NCI-H2227 treated with DMSO at 0.1 percent for 48 hours (cell line): ENCODE measurements at regions not wholly inside any gene's neighbourhood (a gene's known extent, or its start where the extent isn't known, plus 50 kb on each side); places are given as distances from the start of the nearest gene placed in this dataset.
"Not testable (repeated sequence)": the region's sequence is repeated elsewhere in the genome, so short reads cannot be mapped to it uniquely, and the experiment has no call there.

Experiments
- DNase-seq: peaks from one replicate; lab custom pipeline; 2025; lab: John Stamatoyannopoulos, UW

DNA sequence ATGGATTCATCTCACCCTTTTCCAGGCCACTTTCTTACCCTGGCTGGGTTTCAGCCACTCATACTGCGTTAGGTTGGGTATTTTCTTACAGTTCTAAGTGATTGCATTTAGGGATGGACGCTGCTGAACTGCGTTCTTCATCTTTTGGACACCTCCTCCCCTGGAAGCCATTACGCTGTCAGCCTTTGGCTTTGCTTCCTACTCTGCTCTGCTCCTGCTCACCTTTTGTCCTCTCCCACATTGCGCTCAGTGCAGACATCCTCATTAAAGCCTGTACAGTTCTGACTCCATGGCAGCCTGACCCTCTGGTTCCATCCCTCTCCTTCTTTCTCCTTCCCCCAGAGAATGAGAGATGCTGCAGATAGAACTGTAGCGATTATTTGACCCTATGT lies 108.9 kb downstream of the SRGAP2 start:
- DNase-seq, result not testable (repeated sequence)

- not testable (repeated sequence) for DNase-seq
Measured at GRCh38 chr1:206314951-206315636, 111.8 kb downstream of the SRGAP2 start.

DNA sequence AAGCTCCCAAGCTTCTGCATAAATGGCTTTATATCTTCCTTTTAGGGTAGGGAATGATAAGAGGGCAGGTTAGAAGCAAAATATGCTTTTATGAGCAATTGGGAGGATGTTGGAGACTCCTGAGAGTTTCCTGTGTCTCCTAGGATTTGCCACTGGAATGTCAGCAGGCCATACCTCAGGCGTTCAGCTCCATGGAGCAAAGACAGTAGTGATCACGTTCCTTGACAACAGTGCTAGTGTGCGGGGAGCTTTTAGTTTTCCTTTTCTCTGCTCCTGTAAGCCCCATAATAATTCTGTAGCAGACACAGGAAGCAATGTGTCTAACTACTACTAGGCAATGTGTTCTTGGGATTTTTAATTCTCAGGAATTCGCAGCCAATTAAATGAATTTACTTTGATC lies 113.6 kb downstream of the SRGAP2 start:
- DNase-seq, result not testable (repeated sequence)

DNA sequence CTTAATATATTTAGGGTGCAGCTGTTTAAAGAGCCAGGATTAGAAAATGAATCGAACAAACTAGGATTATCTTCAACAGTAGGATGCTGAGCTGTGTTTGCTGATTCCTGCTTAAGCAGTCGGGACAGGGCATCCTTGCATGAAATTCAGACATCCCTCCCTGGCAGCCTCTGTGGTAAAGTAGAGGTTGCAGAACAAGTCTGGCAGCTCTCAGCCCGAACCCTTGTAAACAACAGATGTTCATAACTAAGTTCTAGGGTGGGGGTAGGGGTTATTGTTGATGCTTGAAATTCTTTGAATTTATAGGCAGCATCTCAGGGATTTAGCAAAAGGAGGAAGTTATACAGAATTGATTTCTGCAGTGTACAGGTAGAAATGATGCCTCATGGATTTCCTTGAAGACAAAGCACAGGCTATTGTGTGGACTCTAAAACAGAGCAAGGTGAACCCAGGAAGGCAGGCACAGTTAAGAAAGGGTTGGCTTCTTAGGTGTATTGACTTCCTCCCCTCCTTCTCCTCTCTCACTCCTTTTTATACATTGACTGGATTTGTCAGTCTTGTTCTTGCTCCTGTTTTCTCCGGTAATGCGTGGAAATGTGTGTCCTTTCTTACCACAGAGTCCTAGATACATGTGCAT lies 114.7 kb downstream of the SRGAP2 start:
- not testable (repeated sequence) for DNase-seq

DNA sequence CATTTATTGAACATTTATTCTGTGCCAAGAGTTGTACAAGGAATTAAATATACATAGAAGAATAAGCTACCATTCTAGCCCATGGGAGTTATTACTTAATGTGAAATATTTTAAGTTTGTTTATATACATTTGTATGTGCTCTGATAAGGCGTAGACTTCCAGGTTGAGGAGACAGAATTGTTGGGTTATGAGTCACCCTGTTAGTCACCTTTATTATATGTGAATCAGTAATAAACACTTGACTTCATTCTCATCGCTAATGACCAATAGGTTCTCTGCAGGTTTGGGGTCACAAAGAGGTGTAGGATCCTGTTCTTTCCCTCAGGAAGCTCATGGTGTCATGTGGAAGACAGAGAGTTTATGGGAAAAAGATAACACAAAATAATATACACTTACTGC lies 116.9 kb downstream of the SRGAP2 start:
- DNase-seq, result not testable (repeated sequence)

DNA sequence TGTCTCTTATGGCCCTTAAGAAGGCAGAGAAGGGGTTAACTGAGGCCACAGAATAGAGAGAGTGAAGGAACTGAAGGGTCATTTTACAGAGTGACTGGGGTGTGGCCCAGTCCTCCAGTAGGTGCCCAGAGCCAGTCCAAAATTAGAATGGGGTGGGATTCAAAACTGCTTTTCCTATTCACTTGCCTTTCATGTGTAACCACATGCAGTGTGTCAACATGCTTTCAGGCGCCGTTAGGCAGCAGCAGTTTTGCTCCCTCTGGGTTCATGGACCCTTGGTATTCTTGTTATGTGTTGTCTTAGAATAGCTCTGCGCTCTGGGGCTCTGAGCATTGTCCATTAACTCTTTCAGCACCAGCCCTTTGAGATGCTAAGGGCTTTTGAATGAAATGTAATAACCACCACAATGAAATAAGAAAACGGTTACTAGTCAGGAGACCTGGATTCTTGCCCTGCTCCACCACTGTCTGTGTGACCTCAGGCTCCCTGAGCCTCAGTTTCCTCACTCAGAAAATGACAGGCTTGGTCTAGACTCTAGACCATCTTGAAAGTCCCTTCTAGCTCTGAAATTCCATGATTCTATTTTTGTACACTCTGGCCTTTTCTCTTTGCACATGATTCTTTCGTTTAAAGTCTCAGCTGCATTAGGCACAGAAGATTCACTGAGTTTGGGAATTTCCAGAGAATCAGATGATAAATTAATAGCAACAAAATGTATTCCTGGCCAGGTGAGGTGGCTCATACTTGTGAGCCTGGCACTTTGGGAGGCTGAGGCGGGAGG lies 123.0 kb downstream of the SRGAP2 start:
- DNase-seq, result not testable (repeated sequence)

DNA sequence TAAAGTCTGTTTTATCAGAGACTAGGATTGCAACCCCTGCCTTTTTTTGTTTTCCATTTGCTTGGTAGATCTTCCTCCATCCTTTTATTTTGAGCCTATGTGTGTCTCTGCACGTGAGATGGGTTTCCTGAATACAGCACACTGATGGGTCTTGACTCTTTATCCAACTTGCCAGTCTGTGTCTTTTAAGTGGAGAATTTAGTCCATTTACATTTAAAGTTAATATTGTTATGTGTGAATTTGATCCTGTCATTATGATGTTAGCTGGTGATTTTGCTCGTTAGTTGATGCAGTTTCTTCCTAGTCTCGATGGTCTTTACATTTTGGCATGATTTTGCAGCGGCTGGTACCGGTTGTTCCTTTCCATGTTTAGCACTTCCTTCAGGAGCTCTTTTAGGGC lies 128.3 kb downstream of the SRGAP2 start:
- not testable (repeated sequence) for DNase-seq

DNA sequence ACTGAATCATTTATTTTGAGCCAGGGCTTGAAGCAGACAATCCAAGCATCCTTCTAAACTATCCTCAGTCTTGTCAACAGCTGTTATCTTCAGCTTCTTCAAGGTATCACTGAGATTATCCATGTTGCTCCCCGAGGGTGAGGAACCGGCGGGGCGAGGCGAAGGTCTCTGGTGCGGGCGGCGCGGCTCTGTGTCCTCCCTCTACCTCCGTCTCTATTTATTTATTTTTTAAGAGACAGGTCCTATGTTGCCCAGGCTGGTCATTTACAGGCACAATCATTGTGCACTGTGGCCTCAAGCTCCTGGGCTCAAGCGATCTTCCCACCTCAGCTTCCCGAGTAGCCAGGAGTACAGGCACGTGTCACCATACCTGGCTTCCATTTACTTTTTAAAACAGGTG lies 130.0 kb downstream of the SRGAP2 start:
- DNase-seq, result not testable (repeated sequence)

DNA sequence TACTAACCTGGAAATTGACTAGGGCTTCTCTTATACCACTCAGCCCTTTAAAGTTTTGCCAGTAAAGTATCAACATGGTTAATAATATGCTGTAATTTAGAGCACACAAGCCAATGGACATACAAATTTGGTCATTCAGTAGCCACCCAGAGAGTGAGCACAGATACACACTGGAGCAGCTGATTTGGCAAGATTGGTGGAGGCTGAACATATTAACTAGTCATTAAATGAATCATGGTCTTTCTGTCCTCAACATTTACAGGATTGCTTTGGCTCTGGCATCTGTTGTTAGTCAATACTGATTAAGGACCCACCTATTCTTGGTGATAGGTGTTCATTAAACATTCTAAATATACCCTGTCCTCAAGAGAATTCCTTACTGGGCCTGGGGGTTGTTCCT lies 130.6 kb downstream of the SRGAP2 start:
- DNase-seq, result not testable (repeated sequence)

GRCh38 chr1:206334481-206334880 lies 131.1 kb downstream of the SRGAP2 start:
- not testable (repeated sequence) for DNase-seq

GRCh38 chr1:206335162-206335561 lies 131.8 kb downstream of the SRGAP2 start:
- not testable (repeated sequence) for DNase-seq

DNA sequence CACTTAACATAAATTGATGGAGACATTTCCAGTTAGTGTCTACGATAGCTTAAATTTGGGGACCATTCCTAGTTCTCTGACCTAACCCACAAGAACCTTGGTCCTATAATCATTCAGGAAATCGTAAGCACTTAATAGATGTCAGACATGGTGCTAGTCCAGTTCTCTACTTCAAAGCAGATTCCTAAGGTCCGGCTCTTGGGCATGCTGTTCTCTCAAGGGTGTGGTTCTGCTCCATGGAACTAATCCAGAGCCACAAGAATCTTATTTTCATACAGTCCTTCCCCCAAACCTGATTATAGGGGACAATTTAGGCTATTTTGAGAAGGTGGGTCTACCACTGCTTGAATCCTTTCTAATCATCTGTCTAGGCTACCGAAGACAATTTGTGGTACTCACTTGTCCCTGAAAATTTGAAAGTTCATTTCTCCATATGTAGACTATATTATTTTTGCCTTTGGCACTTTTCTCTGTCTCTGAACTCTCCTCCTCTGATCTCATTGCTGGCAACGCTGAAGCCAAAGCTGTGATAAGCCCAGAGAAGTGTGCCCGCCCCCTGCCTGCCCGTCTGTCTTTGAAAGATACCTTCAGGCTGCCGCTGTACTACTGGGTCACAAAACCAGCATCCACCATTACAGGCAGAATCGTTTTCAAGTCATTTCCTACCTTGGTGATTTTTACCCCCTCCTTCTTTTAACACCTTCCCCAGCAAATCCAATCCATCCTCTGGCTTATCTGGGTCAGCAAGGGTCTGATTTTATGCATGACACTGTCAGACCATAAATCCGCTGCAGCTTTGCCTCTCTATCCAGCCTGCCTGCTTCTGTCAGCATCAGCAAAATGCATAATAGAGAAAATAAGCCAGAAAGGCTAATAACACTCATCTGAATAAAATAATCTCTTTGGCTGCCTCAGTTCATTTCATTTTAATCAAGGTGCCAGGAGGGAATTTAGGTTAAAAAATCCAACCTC lies 132.8 kb downstream of the SRGAP2 start:
- DNase-seq, result not testable (repeated sequence)

- DNase-seq, result not testable (repeated sequence)
Measured at GRCh38 chr1:206337024-206337423, 133.3 kb upstream of the IKBKE start.

- DNase-seq, result not testable (repeated sequence)
Measured at GRCh38 chr1:206350493-206351275, 119.6 kb upstream of the IKBKE start.

DNA sequence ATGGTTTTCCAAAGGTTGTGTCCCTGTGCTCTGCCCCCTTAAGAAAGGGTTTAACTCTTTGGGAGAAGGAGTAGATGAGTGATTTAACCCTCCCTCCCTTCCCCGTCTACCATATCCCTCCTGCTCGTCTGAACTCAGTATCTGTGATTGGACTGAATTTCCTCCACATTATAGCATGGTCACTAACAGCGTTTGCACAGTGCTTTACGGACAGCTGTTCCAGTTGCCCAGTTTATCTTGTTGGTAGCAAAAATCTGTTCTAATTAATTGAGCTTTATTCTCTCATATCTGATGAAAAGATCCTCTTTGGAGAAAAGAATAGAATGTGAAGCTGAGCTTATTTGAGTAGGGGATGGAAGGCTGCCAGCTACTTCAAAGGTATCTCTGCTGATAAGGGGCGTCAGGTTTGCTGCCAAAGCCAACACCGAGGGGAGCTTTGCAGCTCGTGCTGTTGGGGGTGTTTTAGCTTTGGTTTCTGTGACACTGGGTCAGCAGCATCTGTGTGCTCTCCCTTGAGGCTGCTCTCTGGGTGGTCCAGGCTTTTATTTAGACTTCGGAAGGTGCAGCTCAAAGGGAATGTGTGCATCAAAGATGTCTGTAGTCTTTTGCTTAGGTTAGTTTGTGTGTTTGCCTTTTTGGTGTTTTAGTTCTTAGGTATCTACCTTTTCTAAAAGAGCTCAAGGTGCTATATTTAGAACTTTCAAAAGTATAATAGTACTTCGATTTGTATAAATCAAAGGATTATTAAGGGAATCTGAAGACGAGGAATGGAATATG lies 118.8 kb upstream of the IKBKE start:
- not testable (repeated sequence) for DNase-seq

- DNase-seq, result not testable (repeated sequence)
Measured at GRCh38 chr1:206356310-206356709, 114.0 kb upstream of the IKBKE start.

DNA sequence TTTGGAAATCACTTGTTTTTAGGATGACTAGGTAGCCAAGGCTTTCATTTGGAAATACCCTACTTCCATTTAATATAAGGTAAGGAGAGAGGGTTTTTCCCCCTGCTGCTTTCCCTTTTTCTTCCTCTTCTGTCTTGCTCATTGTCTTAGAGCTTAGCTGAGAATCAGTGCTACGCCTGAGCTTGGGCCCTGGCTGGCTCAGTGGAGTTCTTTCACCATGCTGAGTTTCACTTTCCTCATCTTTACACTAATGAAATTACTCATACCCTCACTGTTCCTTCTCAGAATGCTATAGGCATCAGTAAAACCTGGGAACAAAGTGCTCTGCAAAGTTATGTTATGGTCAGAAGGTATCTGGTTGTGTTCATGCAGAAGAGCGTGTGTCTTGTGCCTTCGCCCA lies 112.3 kb upstream of the IKBKE start:
- not testable (repeated sequence) for DNase-seq

DNA sequence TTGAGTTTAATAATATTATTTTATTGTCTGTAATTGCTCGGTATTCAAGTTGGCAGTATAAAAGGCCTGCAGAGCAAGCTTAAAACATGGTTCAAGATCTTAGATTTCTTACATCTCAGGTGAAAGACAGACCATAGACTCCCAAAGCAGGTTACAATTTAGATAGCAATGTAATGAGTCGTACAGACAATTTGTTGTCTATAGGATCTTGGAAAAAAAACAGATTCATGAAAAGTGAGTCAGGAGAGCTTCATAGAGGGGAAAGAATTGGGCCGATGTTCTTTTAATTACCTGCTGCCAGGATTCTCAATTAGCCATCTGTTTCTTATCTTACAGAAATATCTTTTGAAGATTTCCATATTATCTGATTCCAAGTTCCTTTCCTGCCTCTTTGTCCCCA lies 111.5 kb upstream of the IKBKE start:
- not testable (repeated sequence) for DNase-seq

DNA sequence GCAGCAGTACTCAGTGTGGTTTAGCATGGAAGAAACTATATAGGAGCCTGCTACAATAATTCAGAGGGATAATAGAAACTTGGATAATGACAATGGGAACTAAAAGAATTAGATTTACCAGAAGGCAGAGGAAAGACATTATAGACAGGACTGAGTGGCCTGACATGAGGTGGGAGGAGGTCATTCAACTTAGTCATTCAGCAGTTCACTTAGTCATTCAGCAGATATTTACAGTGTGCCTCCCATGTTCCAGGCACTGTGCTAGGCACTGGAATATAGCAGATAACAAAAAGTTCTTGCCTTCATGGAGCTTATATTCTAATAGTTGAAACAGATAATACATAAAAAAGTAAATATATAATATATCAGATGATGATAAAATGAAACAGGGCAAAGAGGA lies 110.9 kb upstream of the IKBKE start:
- not testable (repeated sequence) for DNase-seq

DNA sequence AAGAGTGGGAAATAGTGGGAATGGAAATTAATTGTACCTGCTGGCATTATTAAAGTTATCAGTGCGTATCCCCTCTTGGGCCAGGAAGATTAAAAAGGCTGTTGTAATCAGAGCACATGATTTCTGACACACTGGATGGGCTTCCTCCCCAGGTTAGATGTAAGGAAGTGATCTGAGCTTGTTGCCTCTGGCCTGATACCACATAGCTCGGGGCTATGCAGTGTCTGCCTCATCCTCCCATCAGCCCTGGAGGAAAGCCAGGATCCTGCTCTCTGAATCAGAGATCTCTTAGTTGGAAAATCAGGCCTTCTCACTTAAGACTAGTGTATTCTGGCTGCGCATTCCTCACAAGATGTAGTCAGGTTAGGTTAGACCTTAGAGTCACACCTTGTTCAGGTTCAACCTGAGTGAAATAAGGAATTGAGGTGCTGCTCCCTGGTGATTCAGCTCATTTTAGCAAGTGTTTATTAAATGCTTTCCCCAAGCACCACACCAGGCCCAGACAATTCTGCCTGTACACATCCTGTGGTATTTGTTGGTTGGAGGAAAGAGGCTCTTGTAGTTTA lies 108.2 kb upstream of the IKBKE start:
- DNase-seq, result not testable (repeated sequence)
